ENCODE measurements at regions not wholly inside any gene's neighbourhood (a gene's known extent, or its start where the extent isn't known, plus 50 kb on each side); places are given as distances from the start of the nearest gene placed in this dataset.

DNA sequence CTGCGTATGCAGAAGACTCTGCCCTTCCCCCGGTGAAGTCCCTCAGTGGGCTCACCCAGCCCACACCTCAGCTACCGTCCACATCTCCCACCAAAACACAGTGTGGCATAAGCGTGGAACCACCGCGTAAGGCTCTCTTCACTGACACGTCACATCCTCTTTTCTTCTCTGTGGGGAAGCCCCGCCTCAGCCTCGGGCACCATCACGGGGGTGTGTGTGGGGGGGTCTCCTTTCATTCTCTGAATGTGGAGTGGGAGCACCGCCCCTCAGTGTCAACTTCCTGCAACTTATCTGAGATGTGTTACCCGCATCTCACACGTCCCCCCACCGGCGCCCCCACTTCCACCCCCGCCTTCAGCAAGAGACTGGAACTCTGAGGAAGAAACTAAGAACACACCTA is 388.4 kb upstream of the JARID2 start:
- H3K4me3 ChIP-seq (ENCODE audit: low read depth in 2 of 2, low read length in 2 of 2), result no peak overlapping the region
- ChIA-PET POLR2A (no interaction called here), CTCF (no interaction called here)
- intact Hi-C loops (cut with micrococcal nuclease; ENCODE audit: unreplicated experiment), result no loop called here
- H3K27me3 ChIP-seq (ENCODE audit: control insufficient read depth, insufficient read depth, low read length), result no peaks in the 10 kb centered on the region
- BruUV-seq (replicated peaks), result no TSS peak
- no peaks in the 10 kb centered on the region for H3K9me3 ChIP-seq (ENCODE audit: control insufficient read depth, insufficient read depth, low read depth, low read length)
- DNase-seq (ENCODE audit: low read depth, low spot score), result no peak
- no peak overlapping the region for H3K27ac ChIP-seq (ENCODE audit: low read length)
- in situ Hi-C loops (cut with HindIII; ENCODE audit: low pct_unique_long_range_greater_than_20kb, low sequenced_read_pairs), result no loop called here
- H3K4me1 ChIP-seq (ENCODE audit: control insufficient read depth, insufficient read depth, low read length), result no peaks in the 10 kb centered on the region
- ATAC-seq, result no peak
- no peaks in the 10 kb centered on the region for H3K36me3 ChIP-seq (ENCODE audit: control insufficient read depth, insufficient read depth, low read length)
- TF ChIP-seq, protein P1, sequence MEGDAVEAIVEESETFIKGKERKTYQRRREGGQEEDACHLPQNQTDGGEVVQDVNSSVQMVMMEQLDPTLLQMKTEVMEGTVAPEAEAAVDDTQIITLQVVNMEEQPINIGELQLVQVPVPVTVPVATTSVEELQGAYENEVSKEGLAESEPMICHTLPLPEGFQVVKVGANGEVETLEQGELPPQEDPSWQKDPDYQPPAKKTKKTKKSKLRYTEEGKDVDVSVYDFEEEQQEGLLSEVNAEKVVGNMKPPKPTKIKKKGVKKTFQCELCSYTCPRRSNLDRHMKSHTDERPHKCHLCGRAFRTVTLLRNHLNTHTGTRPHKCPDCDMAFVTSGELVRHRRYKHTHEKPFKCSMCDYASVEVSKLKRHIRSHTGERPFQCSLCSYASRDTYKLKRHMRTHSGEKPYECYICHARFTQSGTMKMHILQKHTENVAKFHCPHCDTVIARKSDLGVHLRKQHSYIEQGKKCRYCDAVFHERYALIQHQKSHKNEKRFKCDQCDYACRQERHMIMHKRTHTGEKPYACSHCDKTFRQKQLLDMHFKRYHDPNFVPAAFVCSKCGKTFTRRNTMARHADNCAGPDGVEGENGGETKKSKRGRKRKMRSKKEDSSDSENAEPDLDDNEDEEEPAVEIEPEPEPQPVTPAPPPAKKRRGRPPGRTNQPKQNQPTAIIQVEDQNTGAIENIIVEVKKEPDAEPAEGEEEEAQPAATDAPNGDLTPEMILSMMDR (IDR thresholded peaks at IDR 0.05), result no peak
- TF ChIP-seq SIN3A (IDR thresholded peaks at IDR 0.05; ENCODE audit: borderline replicate concordance, insufficient read depth, low read depth, low read length) (no peak), POLR2AphosphoS5 (IDR thresholded peaks at IDR 0.05; ENCODE audit: low read depth, low read length) (no peak), TCF7L2 (IDR thresholded peaks at IDR 0.05; ENCODE audit: low read depth, low read length) (no peak)
- TF ChIP-seq, protein P2, sequence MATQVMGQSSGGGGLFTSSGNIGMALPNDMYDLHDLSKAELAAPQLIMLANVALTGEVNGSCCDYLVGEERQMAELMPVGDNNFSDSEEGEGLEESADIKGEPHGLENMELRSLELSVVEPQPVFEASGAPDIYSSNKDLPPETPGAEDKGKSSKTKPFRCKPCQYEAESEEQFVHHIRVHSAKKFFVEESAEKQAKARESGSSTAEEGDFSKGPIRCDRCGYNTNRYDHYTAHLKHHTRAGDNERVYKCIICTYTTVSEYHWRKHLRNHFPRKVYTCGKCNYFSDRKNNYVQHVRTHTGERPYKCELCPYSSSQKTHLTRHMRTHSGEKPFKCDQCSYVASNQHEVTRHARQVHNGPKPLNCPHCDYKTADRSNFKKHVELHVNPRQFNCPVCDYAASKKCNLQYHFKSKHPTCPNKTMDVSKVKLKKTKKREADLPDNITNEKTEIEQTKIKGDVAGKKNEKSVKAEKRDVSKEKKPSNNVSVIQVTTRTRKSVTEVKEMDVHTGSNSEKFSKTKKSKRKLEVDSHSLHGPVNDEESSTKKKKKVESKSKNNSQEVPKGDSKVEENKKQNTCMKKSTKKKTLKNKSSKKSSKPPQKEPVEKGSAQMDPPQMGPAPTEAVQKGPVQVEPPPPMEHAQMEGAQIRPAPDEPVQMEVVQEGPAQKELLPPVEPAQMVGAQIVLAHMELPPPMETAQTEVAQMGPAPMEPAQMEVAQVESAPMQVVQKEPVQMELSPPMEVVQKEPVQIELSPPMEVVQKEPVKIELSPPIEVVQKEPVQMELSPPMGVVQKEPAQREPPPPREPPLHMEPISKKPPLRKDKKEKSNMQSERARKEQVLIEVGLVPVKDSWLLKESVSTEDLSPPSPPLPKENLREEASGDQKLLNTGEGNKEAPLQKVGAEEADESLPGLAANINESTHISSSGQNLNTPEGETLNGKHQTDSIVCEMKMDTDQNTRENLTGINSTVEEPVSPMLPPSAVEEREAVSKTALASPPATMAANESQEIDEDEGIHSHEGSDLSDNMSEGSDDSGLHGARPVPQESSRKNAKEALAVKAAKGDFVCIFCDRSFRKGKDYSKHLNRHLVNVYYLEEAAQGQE (IDR thresholded peaks at IDR 0.05; ENCODE audit: insufficient read depth in 1 of 2, low read depth in 2 of 2, low read length in 1 of 2), result no peak

DNA sequence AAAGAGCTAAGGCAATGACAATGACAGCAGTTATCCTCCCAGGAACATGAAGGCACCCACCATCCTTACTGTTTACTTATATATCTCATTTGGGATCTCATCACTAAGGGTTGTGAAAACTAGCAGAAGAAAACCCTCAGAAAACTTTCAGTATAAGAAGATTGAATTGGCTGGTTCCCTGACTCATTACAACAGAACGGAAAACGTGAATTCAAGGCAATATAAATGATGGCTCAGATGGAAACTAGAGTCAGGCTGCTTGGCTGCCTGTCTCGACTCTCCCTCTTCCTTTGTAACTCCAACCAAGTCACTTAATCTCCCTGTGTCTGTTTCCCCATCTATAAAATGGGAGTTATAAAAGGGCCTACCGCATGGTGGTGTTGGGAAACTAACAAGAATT is 387.1 kb upstream of the JARID2 start:
- no peak for TF ChIP-seq SIN3A (IDR thresholded peaks at IDR 0.05; ENCODE audit: borderline replicate concordance, insufficient read depth, low read depth, low read length)
- TF ChIP-seq, protein P1 (IDR thresholded peaks at IDR 0.05), result no peak
- TF ChIP-seq, protein P2 (IDR thresholded peaks at IDR 0.05; ENCODE audit: insufficient read depth in 1 of 2, low read depth in 2 of 2, low read length in 1 of 2), result no peak
- TF ChIP-seq POLR2AphosphoS5 (IDR thresholded peaks at IDR 0.05; ENCODE audit: low read depth, low read length), result no peak
- TF ChIP-seq TCF7L2 (IDR thresholded peaks at IDR 0.05; ENCODE audit: low read depth, low read length), result no peak
- intact Hi-C loops (cut with micrococcal nuclease; ENCODE audit: unreplicated experiment), result no loop called here
- H3K9me3 ChIP-seq (ENCODE audit: control insufficient read depth, insufficient read depth, low read depth, low read length), result no peaks in the 10 kb centered on the region
- ChIA-PET POLR2A (no interaction called here), CTCF (no interaction called here)
- no TSS peak for BruUV-seq (replicated peaks)
- H3K27me3 ChIP-seq (ENCODE audit: control insufficient read depth, insufficient read depth, low read length), result no peaks in the 10 kb centered on the region
- H3K4me1 ChIP-seq (ENCODE audit: control insufficient read depth, insufficient read depth, low read length), result no peaks in the 10 kb centered on the region
- H3K36me3 ChIP-seq (ENCODE audit: control insufficient read depth, insufficient read depth, low read length), result no peaks in the 10 kb centered on the region
- ATAC-seq (no peak), DNase-seq (ENCODE audit: low read depth, low spot score) (no peak)
- no peak overlapping the region for H3K27ac ChIP-seq (ENCODE audit: low read length)
- no peak overlapping the region for H3K4me3 ChIP-seq (ENCODE audit: low read depth in 2 of 2, low read length in 2 of 2)
- in situ Hi-C loops (cut with HindIII; ENCODE audit: low pct_unique_long_range_greater_than_20kb, low sequenced_read_pairs), result no loop called here
